Right lobe of liver (tissue), 4 donors: ENCODE measurements at regions not wholly inside any gene's neighbourhood (a gene's known extent, or its start where the extent isn't known, plus 50 kb on each side); places are given as distances from the start of the nearest gene placed in this dataset.

Source experiments
- POLR2A ChIP-seq: fragments of 450-650 bp; IDR thresholded peaks from one replicate; pipeline ENCODE4 v1.6.1; 2017; ENCODE audit warnings: antibody characterized with exemption, mild to moderate bottlenecking
- TF ChIP-seq, protein P1 (sequence below), 4 donors: fragments of 200-600 bp in 3 of 4; fragments of 450-650 bp in 1 of 4; IDR thresholded peaks; one replicate each; pipeline versions ENCODE4 v1.5.1 to v1.8.0; 2016 to 2022; ENCODE audit warnings: antibody characterized with exemption in 4 of 4, mild to moderate bottlenecking in 2 of 4
- donor health status: DM: no; HTN: no; CAD: no.
- donor health status: DM: no; HTN: no; CAD: no.
- donor health status: DM: no; HTN: yes; CAD: no.

DNA sequence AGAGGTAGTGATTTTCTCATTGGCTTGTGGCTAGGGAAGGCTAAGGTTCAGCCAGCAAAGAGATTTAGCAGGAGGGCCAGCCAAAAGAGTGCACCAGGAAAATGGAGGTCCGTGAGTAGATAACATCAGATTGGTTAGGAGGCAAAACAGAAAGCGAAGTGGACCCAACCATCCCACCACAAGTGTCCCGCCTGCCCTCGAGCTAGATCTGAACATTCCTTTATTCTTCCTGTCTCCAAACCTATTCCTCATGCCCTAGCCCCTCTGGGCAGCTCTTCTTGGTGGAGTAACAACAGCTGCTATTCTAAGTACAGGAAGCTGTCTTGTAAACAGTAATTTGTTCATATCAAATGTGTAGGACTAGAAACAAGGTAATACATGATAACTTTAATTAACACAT is 85.7 kb upstream of the BET1 start:
- no peak for TF ChIP-seq POLR2A
- TF ChIP-seq, protein P1, sequence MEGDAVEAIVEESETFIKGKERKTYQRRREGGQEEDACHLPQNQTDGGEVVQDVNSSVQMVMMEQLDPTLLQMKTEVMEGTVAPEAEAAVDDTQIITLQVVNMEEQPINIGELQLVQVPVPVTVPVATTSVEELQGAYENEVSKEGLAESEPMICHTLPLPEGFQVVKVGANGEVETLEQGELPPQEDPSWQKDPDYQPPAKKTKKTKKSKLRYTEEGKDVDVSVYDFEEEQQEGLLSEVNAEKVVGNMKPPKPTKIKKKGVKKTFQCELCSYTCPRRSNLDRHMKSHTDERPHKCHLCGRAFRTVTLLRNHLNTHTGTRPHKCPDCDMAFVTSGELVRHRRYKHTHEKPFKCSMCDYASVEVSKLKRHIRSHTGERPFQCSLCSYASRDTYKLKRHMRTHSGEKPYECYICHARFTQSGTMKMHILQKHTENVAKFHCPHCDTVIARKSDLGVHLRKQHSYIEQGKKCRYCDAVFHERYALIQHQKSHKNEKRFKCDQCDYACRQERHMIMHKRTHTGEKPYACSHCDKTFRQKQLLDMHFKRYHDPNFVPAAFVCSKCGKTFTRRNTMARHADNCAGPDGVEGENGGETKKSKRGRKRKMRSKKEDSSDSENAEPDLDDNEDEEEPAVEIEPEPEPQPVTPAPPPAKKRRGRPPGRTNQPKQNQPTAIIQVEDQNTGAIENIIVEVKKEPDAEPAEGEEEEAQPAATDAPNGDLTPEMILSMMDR (IDR thresholded peaks at IDR 0.05) = no peak
